ENCODE measurements at regions not wholly inside any gene's neighbourhood (a gene's known extent, or its start where the extent isn't known, plus 50 kb on each side); places are given as distances from the start of the nearest gene placed in this dataset.

DNA sequence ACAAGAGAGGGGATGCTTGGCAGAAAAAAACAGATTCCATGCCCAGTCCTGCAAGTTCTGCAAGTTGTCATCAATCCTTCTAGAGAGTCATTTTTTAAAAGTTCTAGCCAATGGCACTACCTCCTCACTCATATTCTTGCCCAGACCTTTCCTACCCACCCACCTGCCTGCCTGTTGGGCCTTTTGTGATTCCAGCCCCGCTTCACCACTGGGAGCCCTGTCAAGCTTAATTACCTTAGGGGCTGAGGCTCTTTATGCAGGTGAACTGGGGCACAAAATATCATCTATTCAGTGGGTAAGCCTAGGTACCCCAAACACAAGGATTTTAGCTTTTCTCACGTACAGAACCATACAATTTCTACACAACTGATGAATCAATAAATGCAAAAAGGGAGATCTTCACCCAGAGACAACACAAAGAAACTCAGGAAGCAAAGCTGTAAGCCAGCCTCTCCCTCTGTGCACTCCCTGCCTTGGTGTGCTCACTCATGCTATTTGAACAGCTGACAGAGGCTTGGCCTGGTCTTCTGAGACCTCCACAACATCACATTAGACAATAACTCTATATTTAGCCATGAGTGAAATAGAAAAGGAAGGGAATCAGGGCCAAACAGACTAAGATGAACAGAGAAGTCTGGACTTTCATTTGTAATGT, 222.6 kb downstream of the HTR7 start:
- TF ChIP-seq, protein P1, sequence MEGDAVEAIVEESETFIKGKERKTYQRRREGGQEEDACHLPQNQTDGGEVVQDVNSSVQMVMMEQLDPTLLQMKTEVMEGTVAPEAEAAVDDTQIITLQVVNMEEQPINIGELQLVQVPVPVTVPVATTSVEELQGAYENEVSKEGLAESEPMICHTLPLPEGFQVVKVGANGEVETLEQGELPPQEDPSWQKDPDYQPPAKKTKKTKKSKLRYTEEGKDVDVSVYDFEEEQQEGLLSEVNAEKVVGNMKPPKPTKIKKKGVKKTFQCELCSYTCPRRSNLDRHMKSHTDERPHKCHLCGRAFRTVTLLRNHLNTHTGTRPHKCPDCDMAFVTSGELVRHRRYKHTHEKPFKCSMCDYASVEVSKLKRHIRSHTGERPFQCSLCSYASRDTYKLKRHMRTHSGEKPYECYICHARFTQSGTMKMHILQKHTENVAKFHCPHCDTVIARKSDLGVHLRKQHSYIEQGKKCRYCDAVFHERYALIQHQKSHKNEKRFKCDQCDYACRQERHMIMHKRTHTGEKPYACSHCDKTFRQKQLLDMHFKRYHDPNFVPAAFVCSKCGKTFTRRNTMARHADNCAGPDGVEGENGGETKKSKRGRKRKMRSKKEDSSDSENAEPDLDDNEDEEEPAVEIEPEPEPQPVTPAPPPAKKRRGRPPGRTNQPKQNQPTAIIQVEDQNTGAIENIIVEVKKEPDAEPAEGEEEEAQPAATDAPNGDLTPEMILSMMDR (conservative IDR thresholded peaks at IDR 0.05; ENCODE audit: low read depth, low read length) = no peak
- Histone ChIP-seq H3K4me2 (no peak overlapping the region), H3K4me3 (IDR thresholded peaks at IDR 0.05; ENCODE audit: insufficient read depth, low read depth, low read length) (no peak overlapping the region)

DNA sequence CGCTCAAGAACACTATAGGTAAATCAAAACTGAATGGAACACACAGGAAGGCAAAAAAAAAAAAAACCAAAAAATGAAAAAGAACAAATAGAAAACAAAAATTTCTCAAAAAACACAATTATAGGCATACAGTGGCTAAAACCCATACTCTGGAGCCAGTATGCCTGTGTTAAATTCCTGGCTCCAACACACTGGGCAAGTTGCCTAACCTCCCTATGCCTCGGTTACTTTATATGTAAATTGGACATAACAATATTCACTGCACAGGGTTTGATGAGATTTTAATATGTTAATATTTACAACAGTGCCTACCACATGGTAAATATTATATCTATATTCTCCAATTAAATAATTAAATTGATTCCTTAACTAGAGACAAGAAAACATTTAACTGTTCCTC, 217.1 kb downstream of the HTR7 start:
- H3K27me3 ChIP-seq (ENCODE audit: insufficient read depth, low read depth) = no peaks in the 10 kb centered on the region
- no peak overlapping the region for H2AFZ ChIP-seq (ENCODE audit: low read depth)
- no peaks in the 10 kb centered on the region for H3K36me3 ChIP-seq (ENCODE audit: insufficient read depth)
- H3K79me2 ChIP-seq (ENCODE audit: insufficient read depth, low read depth) = no peaks in the 10 kb centered on the region
- H3K4me2 ChIP-seq = no peak overlapping the region
- H4K20me1 ChIP-seq (ENCODE audit: insufficient read depth) = no peaks in the 10 kb centered on the region
- H3K9ac ChIP-seq = no peak overlapping the region
- no peak overlapping the region for H3K4me3 ChIP-seq (IDR thresholded peaks at IDR 0.05; ENCODE audit: insufficient read depth, low read depth, low read length)
- no peaks in the 10 kb centered on the region for H3K4me1 ChIP-seq (ENCODE audit: low read depth, poor library complexity, severe bottlenecking)
- TF ChIP-seq, protein P1 (conservative IDR thresholded peaks at IDR 0.05; ENCODE audit: low read depth, low read length) = no peak
- no peak overlapping the region for H3K27ac ChIP-seq

More for the DNA sequence above, 222.6 kb downstream of the HTR7 start:
- no peaks in the 10 kb centered on the region for H3K79me2 ChIP-seq (ENCODE audit: insufficient read depth, low read depth)
- H3K27ac ChIP-seq = no peak overlapping the region
- H4K20me1 ChIP-seq (ENCODE audit: insufficient read depth) = no peaks in the 10 kb centered on the region
- H3K36me3 ChIP-seq (ENCODE audit: insufficient read depth) = no peaks in the 10 kb centered on the region
- no peak overlapping the region for H2AFZ ChIP-seq (ENCODE audit: low read depth)
- no peak overlapping the region for H3K9ac ChIP-seq
- H3K4me1 ChIP-seq (ENCODE audit: low read depth, poor library complexity, severe bottlenecking) = no peaks in the 10 kb centered on the region
- H3K27me3 ChIP-seq (ENCODE audit: insufficient read depth, low read depth) = no peaks in the 10 kb centered on the region

DNA sequence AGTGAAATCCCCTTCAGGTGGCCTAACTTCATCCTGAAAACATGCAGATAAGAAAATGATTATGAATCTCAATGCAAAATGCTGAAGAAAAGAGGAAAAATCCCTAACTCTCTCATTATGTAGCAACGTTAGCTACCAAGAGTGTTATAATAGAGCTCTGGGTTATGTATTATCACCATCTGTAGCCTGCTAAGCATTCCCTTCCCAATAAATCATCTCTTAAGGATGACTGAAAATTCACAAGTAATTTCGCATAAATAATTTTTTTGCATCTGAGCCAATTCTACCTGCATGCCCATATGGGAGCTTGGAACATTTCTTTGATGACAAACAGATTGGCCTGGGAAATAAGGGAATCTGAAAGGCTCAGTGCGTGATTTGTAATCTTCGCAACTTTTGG, 216.1 kb downstream of the HTR7 start:
- no peaks in the 10 kb centered on the region for H3K27me3 ChIP-seq (ENCODE audit: insufficient read depth, low read depth)
- no peaks in the 10 kb centered on the region for H3K79me2 ChIP-seq (ENCODE audit: insufficient read depth, low read depth)
- H4K20me1 ChIP-seq (ENCODE audit: insufficient read depth) = no peaks in the 10 kb centered on the region
- TF ChIP-seq, protein P1 (conservative IDR thresholded peaks at IDR 0.05; ENCODE audit: low read depth, low read length) = no peak
- H2AFZ ChIP-seq (ENCODE audit: low read depth) = no peak overlapping the region
- no peaks in the 10 kb centered on the region for H3K4me1 ChIP-seq (ENCODE audit: low read depth, poor library complexity, severe bottlenecking)
- no peak overlapping the region for H3K4me2 ChIP-seq
- no peak overlapping the region for H3K4me3 ChIP-seq (IDR thresholded peaks at IDR 0.05; ENCODE audit: insufficient read depth, low read depth, low read length)
- H3K36me3 ChIP-seq (ENCODE audit: insufficient read depth) = no peaks in the 10 kb centered on the region
- H3K9ac ChIP-seq = no peak overlapping the region
- H3K27ac ChIP-seq = no peak overlapping the region

DNA sequence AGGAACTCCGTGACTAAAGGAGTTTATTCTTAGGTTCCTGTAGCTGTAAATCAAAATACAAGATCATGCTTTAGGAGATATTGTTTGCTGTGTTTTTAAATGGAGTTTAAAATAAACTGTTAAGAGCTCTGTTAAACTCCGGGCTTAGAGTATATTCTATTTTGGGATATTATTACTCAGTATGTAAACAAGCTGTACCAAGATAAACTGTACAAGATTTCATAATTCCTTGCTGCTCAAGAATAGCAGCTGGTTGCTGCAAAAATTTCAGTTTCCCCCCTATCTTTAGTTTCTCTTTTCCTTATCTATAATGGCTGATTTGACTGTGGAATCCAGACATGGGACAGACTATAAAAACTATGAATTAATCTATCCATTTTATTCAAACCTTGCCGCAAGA, 215.7 kb downstream of the HTR7 start:
- TF ChIP-seq, protein P1 (conservative IDR thresholded peaks at IDR 0.05; ENCODE audit: low read depth, low read length) = no peak
- Histone ChIP-seq H3K27ac (no peak overlapping the region), H3K4me2 (no peak overlapping the region)

More for the DNA sequence above, 215.7 kb downstream of the HTR7 start:
- Histone ChIP-seq H3K9ac (no peak overlapping the region), H3K4me1 (ENCODE audit: low read depth, poor library complexity, severe bottlenecking) (no peaks in the 10 kb centered on the region), H2AFZ (ENCODE audit: low read depth) (no peak overlapping the region), H3K27me3 (ENCODE audit: insufficient read depth, low read depth) (no peaks in the 10 kb centered on the region), H3K36me3 (ENCODE audit: insufficient read depth) (no peaks in the 10 kb centered on the region), H4K20me1 (ENCODE audit: insufficient read depth) (no peaks in the 10 kb centered on the region), H3K79me2 (ENCODE audit: insufficient read depth, low read depth) (no peaks in the 10 kb centered on the region), H3K4me3 (IDR thresholded peaks at IDR 0.05; ENCODE audit: insufficient read depth, low read depth, low read length) (no peak overlapping the region)

Data from KMS-11 (cell line).